Activated T-cell treated with anti-CD3 and anti-CD28 coated beads, Interleukin-2, amount 50 U/mL, for 24 hours (primary cell): ENCODE measurements at regions not wholly inside any gene's neighbourhood (a gene's known extent, or its start where the extent isn't known, plus 50 kb on each side); places are given as distances from the start of the nearest gene placed in this dataset.

ENCODE experiments used
- DNase-seq: peaks from one replicate; pipeline ENCODE4 v3.0.0-alpha.2; 2020
- H3K27ac Mint-ChIP-seq: 2 replicates; pipeline ENCODE4 v1.8.0; 2020; ENCODE audit warnings: mild to moderate bottlenecking, mixed read lengths
- H3K27me3 Mint-ChIP-seq: 2 replicates; pipeline ENCODE4 v1.8.0; 2020; ENCODE audit warnings: mixed read lengths
- H3K36me3 Mint-ChIP-seq: 2 replicates; pipeline ENCODE4 v1.8.0; 2020; ENCODE audit warnings: low read depth, mixed read lengths
- H3K4me1 Mint-ChIP-seq: 2 replicates; pipeline ENCODE4 v1.8.0; 2020; ENCODE audit warnings: low read depth, mixed read lengths
- H3K4me3 Mint-ChIP-seq: 2 replicates; pipeline ENCODE4 v1.8.0; 2020; ENCODE audit warnings: mild to moderate bottlenecking, moderate library complexity, mixed read lengths
- H3K9me3 Mint-ChIP-seq: 2 replicates; pipeline ENCODE4 v1.8.0; 2020; ENCODE audit warnings: mixed read lengths

- Mint-ChIP-seq H3K9me3 (no peaks in the 10 kb centered on the region), H3K4me3 (no peak overlapping the region), H3K36me3 (no peaks in the 10 kb centered on the region), H3K4me1 (no peaks in the 10 kb centered on the region), H3K27ac (no peak overlapping the region), H3K27me3 (no peaks in the 10 kb centered on the region)
- no peak for DNase-seq
Measured at GRCh38 chr11:82250047-82250446, 483.6 kb downstream of the FAM181B start.

GRCh38 chr11:82246926-82247325 lies 486.7 kb downstream of the FAM181B start:
- no peaks in the 10 kb centered on the region for H3K4me1 Mint-ChIP-seq
- H3K4me3 Mint-ChIP-seq, result no peak overlapping the region
- no peak overlapping the region for H3K27ac Mint-ChIP-seq
- no peaks in the 10 kb centered on the region for H3K9me3 Mint-ChIP-seq
- DNase-seq, result no peak
- H3K36me3 Mint-ChIP-seq, result no peaks in the 10 kb centered on the region
- peaks cover 2% of the 10 kb centered on the region for H3K27me3 Mint-ChIP-seq

GRCh38 chr11:82239498-82239897 lies 494.2 kb downstream of the FAM181B start:
- no peaks in the 10 kb centered on the region for H3K4me1 Mint-ChIP-seq
- no peaks in the 10 kb centered on the region for H3K36me3 Mint-ChIP-seq
- H3K4me3 Mint-ChIP-seq, result no peak overlapping the region
- DNase-seq, result no peak
- H3K9me3 Mint-ChIP-seq, result no peaks in the 10 kb centered on the region
- peaks cover 2% of the 10 kb centered on the region for H3K27me3 Mint-ChIP-seq
- no peak overlapping the region for H3K27ac Mint-ChIP-seq

- Mint-ChIP-seq H3K4me3 (no peak overlapping the region), H3K36me3 (no peaks in the 10 kb centered on the region), H3K27me3 (no peaks in the 10 kb centered on the region), H3K27ac (no peak overlapping the region), H3K4me1 (no peaks in the 10 kb centered on the region), H3K9me3 (no peaks in the 10 kb centered on the region)
- DNase-seq, result no peak
Measured at GRCh38 chr11:82234256-82234655, 499.4 kb downstream of the FAM181B start.

GRCh38 chr11:82233201-82233600 lies 500.5 kb downstream of the FAM181B start:
- Mint-ChIP-seq H3K4me3 (no peak overlapping the region), H3K27ac (no peak overlapping the region), H3K4me1 (no peaks in the 10 kb centered on the region), H3K27me3 (no peaks in the 10 kb centered on the region), H3K9me3 (no peaks in the 10 kb centered on the region), H3K36me3 (no peaks in the 10 kb centered on the region)
- no peak for DNase-seq

GRCh38 chr11:82229341-82229740 lies 504.3 kb downstream of the FAM181B start:
- Mint-ChIP-seq H3K4me3 (no peak overlapping the region), H3K27ac (no peak overlapping the region), H3K27me3 (peaks cover 3% of the 10 kb centered on the region), H3K9me3 (no peaks in the 10 kb centered on the region), H3K4me1 (no peaks in the 10 kb centered on the region), H3K36me3 (no peaks in the 10 kb centered on the region)
- no peak for DNase-seq

GRCh38 chr11:82225930-82226329 lies 507.7 kb downstream of the FAM181B start:
- Mint-ChIP-seq H3K27ac (no peak overlapping the region), H3K27me3 (peaks cover 3% of the 10 kb centered on the region), H3K9me3 (no peaks in the 10 kb centered on the region), H3K4me3 (no peak overlapping the region), H3K4me1 (no peaks in the 10 kb centered on the region), H3K36me3 (no peaks in the 10 kb centered on the region)
- no peak for DNase-seq

- Mint-ChIP-seq H3K9me3 (no peaks in the 10 kb centered on the region), H3K27me3 (peaks cover 3% of the 10 kb centered on the region)
Measured at GRCh38 chr11:82225502-82225901, 508.2 kb downstream of the FAM181B start.

GRCh38 chr11:82216927-82217570 lies 516.6 kb downstream of the FAM181B start:
- no peaks in the 10 kb centered on the region for H3K36me3 Mint-ChIP-seq
- no peak overlapping the region for H3K4me3 Mint-ChIP-seq
- H3K9me3 Mint-ChIP-seq, result no peaks in the 10 kb centered on the region
- no peaks in the 10 kb centered on the region for H3K27me3 Mint-ChIP-seq
- no peak overlapping the region for H3K27ac Mint-ChIP-seq
- no peaks in the 10 kb centered on the region for H3K4me1 Mint-ChIP-seq
- no peak for DNase-seq

More at GRCh38 chr11:82225502-82225901, 508.2 kb downstream of the FAM181B start:
- H3K4me3 Mint-ChIP-seq, result no peak overlapping the region
- no peak overlapping the region for H3K27ac Mint-ChIP-seq
- H3K36me3 Mint-ChIP-seq, result no peaks in the 10 kb centered on the region
- H3K4me1 Mint-ChIP-seq, result no peaks in the 10 kb centered on the region
- no peak for DNase-seq

GRCh38 chr11:82210011-82210410 lies 523.7 kb downstream of the FAM181B start:
- H3K36me3 Mint-ChIP-seq, result no peaks in the 10 kb centered on the region
- no peaks in the 10 kb centered on the region for H3K27me3 Mint-ChIP-seq
- H3K4me1 Mint-ChIP-seq, result no peaks in the 10 kb centered on the region
- no peak overlapping the region for H3K4me3 Mint-ChIP-seq
- no peak for DNase-seq
- H3K9me3 Mint-ChIP-seq, result no peaks in the 10 kb centered on the region
- H3K27ac Mint-ChIP-seq, result no peak overlapping the region

GRCh38 chr11:82195283-82195682 lies 538.4 kb downstream of the FAM181B start:
- H3K4me1 Mint-ChIP-seq, result no peaks in the 10 kb centered on the region
- H3K9me3 Mint-ChIP-seq, result no peaks in the 10 kb centered on the region

GRCh38 chr11:82194521-82194920 lies 539.1 kb downstream of the FAM181B start:
- no peaks in the 10 kb centered on the region for H3K27me3 Mint-ChIP-seq
- H3K9me3 Mint-ChIP-seq, result no peaks in the 10 kb centered on the region
- no peak overlapping the region for H3K27ac Mint-ChIP-seq
- no peak for DNase-seq
- H3K36me3 Mint-ChIP-seq, result no peaks in the 10 kb centered on the region
- H3K4me1 Mint-ChIP-seq, result no peaks in the 10 kb centered on the region
- H3K4me3 Mint-ChIP-seq, result no peak overlapping the region

More at GRCh38 chr11:82195283-82195682, 538.4 kb downstream of the FAM181B start:
- no peak for DNase-seq
- H3K27me3 Mint-ChIP-seq, result no peaks in the 10 kb centered on the region
- H3K36me3 Mint-ChIP-seq, result no peaks in the 10 kb centered on the region
- H3K4me3 Mint-ChIP-seq, result no peak overlapping the region
- H3K27ac Mint-ChIP-seq, result no peak overlapping the region

GRCh38 chr11:82191695-82192094 lies 542.0 kb downstream of the FAM181B start:
- Mint-ChIP-seq H3K4me3 (no peak overlapping the region), H3K4me1 (no peaks in the 10 kb centered on the region), H3K27me3 (no peaks in the 10 kb centered on the region), H3K36me3 (no peaks in the 10 kb centered on the region), H3K27ac (no peak overlapping the region), H3K9me3 (no peaks in the 10 kb centered on the region)
- no peak for DNase-seq

- Mint-ChIP-seq H3K36me3 (no peaks in the 10 kb centered on the region), H3K9me3 (no peaks in the 10 kb centered on the region), H3K27ac (no peak overlapping the region)
Measured at GRCh38 chr11:82185925-82186324, 547.7 kb downstream of the FAM181B start.

GRCh38 chr11:82184966-82185365 lies 548.7 kb downstream of the FAM181B start:
- Mint-ChIP-seq H3K27me3 (no peaks in the 10 kb centered on the region), H3K27ac (no peak overlapping the region), H3K4me1 (no peaks in the 10 kb centered on the region), H3K9me3 (peaks cover under 1% of the 10 kb centered on the region), H3K36me3 (no peaks in the 10 kb centered on the region), H3K4me3 (no peak overlapping the region)
- DNase-seq, result no peak

More at GRCh38 chr11:82185925-82186324, 547.7 kb downstream of the FAM181B start:
- Mint-ChIP-seq H3K4me3 (no peak overlapping the region), H3K27me3 (no peaks in the 10 kb centered on the region), H3K4me1 (no peaks in the 10 kb centered on the region)
- no peak for DNase-seq

- H3K27ac Mint-ChIP-seq, result no peak overlapping the region
- H3K27me3 Mint-ChIP-seq, result no peaks in the 10 kb centered on the region
- peaks cover 3% of the 10 kb centered on the region for H3K9me3 Mint-ChIP-seq
- DNase-seq, result no peak
- no peak overlapping the region for H3K4me3 Mint-ChIP-seq
- no peaks in the 10 kb centered on the region for H3K36me3 Mint-ChIP-seq
- H3K4me1 Mint-ChIP-seq, result no peaks in the 10 kb centered on the region
Measured at GRCh38 chr11:82183346-82183745, 550.3 kb downstream of the FAM181B start.
